Epithelial cell of esophagus (primary cell): ENCODE measurements at regions not wholly inside any gene's neighbourhood (a gene's known extent, or its start where the extent isn't known, plus 50 kb on each side); places are given as distances from the start of the nearest gene placed in this dataset.

Source experiments
- DNase-seq: peaks from one replicate; pipeline ENCODE4 v3.0.0; 2010; ENCODE audit warnings: low read depth
- H3K4me3 ChIP-seq: 2 replicates; pipeline ENCODE4 v1.5.1; 2011; ENCODE audit warnings: mild to moderate bottlenecking, low read length, control low read depth
- CTCF ChIP-seq: IDR thresholded peaks from 2 replicates; pipeline ENCODE4 v1.5.1; 2011; ENCODE audit warnings: low read depth, mild to moderate bottlenecking, low read length, control low read depth, inconsistent platforms; ENCODE audit not compliant: insufficient read depth; ENCODE audit errors: missing control alignments

GRCh38 chrX:4238916-4239315 is 525.5 kb upstream of the PRKX start:
- no peak for DNase-seq
- H3K4me3 ChIP-seq: no peak overlapping the region
- TF ChIP-seq CTCF: no peak

GRCh38 chrX:4225086-4225485 is 511.6 kb upstream of the PRKX start:
- TF ChIP-seq CTCF: no peak
- H3K4me3 ChIP-seq: no peak overlapping the region
- DNase-seq: no peak

GRCh38 chrX:4206941-4207340 is 493.5 kb upstream of the PRKX start:
- no peak for DNase-seq
- no peak for TF ChIP-seq CTCF
- H3K4me3 ChIP-seq: no peak overlapping the region

- no peak overlapping the region for H3K4me3 ChIP-seq
- DNase-seq: no peak
- TF ChIP-seq CTCF: no peak
Measured at GRCh38 chrX:4197971-4198370, 484.5 kb upstream of the PRKX start.

GRCh38 chrX:4193500-4194155 is 480.2 kb upstream of the PRKX start:
- H3K4me3 ChIP-seq: no peak overlapping the region
- TF ChIP-seq CTCF: no peak
- peak; percentile 16 for DNase-seq

- no peak for TF ChIP-seq CTCF
- H3K4me3 ChIP-seq: no peak overlapping the region
- DNase-seq: no peak
Measured at GRCh38 chrX:4186331-4186730, 472.9 kb upstream of the PRKX start.

GRCh38 chrX:4185086-4185485 is 471.6 kb upstream of the PRKX start:
- no peak overlapping the region for H3K4me3 ChIP-seq
- no peak for DNase-seq
- no peak for TF ChIP-seq CTCF
